Muscle layer of colon (tissue), 2 donors: ENCODE measurements at regions not wholly inside any gene's neighbourhood (a gene's known extent, or its start where the extent isn't known, plus 50 kb on each side); places are given as distances from the start of the nearest gene placed in this dataset.

ENCODE experiments used
- H3K27ac ChIP-seq: one replicate; pipeline ENCODE4 v1.7.0; 2013; ENCODE audit warnings: low read depth, mild to moderate bottlenecking, low read length, moderate library complexity
- H3K27me3 ChIP-seq, 2 donors: one replicate each; pipeline ENCODE4 v1.7.0; 2013; ENCODE audit warnings: low read length in 2 of 2, mild to moderate bottlenecking in 2 of 2; ENCODE audit not compliant: insufficient read depth in 2 of 2, control insufficient read depth in 1 of 2
- H3K36me3 ChIP-seq: one replicate; pipeline ENCODE4 v1.7.0; 2013; ENCODE audit warnings: mild to moderate bottlenecking, low read length; ENCODE audit not compliant: insufficient read depth
- H3K4me1 ChIP-seq: one replicate; pipeline ENCODE4 v1.7.0; 2013; ENCODE audit warnings: mild to moderate bottlenecking, low read length; ENCODE audit not compliant: insufficient read depth
- H3K4me3 ChIP-seq, 2 donors: one replicate each; pipeline ENCODE4 v1.7.0; 2013; ENCODE audit warnings: low read length in 2 of 2, low read depth in 1 of 2, mild to moderate bottlenecking in 1 of 2, moderate library complexity in 1 of 2
- H3K9ac ChIP-seq: one replicate; pipeline ENCODE4 v1.7.0; 2013; ENCODE audit warnings: low read length
- H3K9me3 ChIP-seq: one replicate; pipeline ENCODE4 v1.7.0; 2013; ENCODE audit warnings: mild to moderate bottlenecking, low read length
- donor health status: abdominal sarcoma.
- donor health status: Adenocarcinoma of cecum.

- Histone ChIP-seq H3K9me3 (no peaks in the 10 kb centered on the region), H3K27ac (no peak overlapping the region), H3K4me1 (peaks cover 5% of the 10 kb centered on the region), H3K36me3 (no peaks in the 10 kb centered on the region), H3K4me3 (no peak overlapping the region), H3K9ac (no peak overlapping the region), H3K27me3 (peaks cover 4 to 54% of the 10 kb centered on the region in 2 donors)
Measured at GRCh38 chrX:40147971-40148370, 50.2 kb upstream of the BCOR start.
